GM12878 (cell line): ENCODE measurements at regions not wholly inside any gene's neighbourhood (a gene's known extent, or its start where the extent isn't known, plus 50 kb on each side); places are given as distances from the start of the nearest gene placed in this dataset.

Source experiments
- CTCF ChIP-seq, 3 experiments: IDR thresholded peaks in 2 of 3; conservative IDR thresholded peaks in 1 of 3; 2 replicates each; pipeline ENCODE4 v1.5.1; 2011; ENCODE audit warnings: low read depth in 3 of 3, low read length in 3 of 3, mild to moderate bottlenecking in 3 of 3, control low read depth in 2 of 3, moderate library complexity in 2 of 3, inconsistent platforms in 1 of 3, mixed read lengths in 1 of 3; ENCODE audit not compliant: control insufficient read depth in 2 of 3, insufficient read depth in 1 of 3; ENCODE audit errors: extremely low read depth in 1 of 3
- ETV6 ChIP-seq, 2 experiments: fragments of 450-650 bp in 1 of 2; IDR thresholded peaks in 1 of 2; conservative IDR thresholded peaks in 1 of 2; 2 replicates each; pipeline ENCODE4 v1.6.1; 2014; ENCODE audit warnings: antibody characterized with exemption in 1 of 2, borderline replicate concordance in 1 of 2, low read depth in 1 of 2, mild to moderate bottlenecking in 1 of 2, moderate library complexity in 1 of 2
- FOS ChIP-seq: IDR thresholded peaks from 3 replicates; pipeline ENCODE4 v1.6.1; 2011; ENCODE audit warnings: borderline replicate concordance; ENCODE audit not compliant: insufficient read length; ENCODE audit errors: extremely low read depth
- HCFC1 ChIP-seq: fragments of 150-350 bp; IDR thresholded peaks from 2 replicates; pipeline ENCODE4 v1.6.1; 2014; ENCODE audit warnings: low read length
- MYC ChIP-seq: IDR thresholded peaks from 2 replicates; pipeline ENCODE4 v1.6.1; 2011; ENCODE audit warnings: mild to moderate bottlenecking, low read length, moderate library complexity, inconsistent platforms; ENCODE audit not compliant: insufficient read depth, insufficient replicate concordance, insufficient read length, severe bottlenecking
- NRF1 ChIP-seq: conservative IDR thresholded peaks from 2 replicates; pipeline ENCODE4 v1.6.1; 2011; ENCODE audit warnings: mild to moderate bottlenecking, low read depth, low read length, improper control_type of control experiment
- POLR2A ChIP-seq: IDR thresholded peaks from 2 replicates; pipeline ENCODE4 v1.6.1; 2011; ENCODE audit warnings: low read depth, mild to moderate bottlenecking, low read length
- SP1 ChIP-seq: IDR thresholded peaks from one replicate; pipeline ENCODE4 v1.6.1; 2011; ENCODE audit warnings: low read depth, low read length
- YBX1 ChIP-seq: fragments of 450-650 bp; IDR thresholded peaks from 2 replicates; pipeline ENCODE4 v1.6.1; 2016; ENCODE audit warnings: antibody characterized with exemption
- ZBTB4 ChIP-seq: fragments of 450-650 bp; formaldehyde crosslinking; IDR thresholded peaks from 2 replicates; pipeline ENCODE4 v1.4.0; 2022; ENCODE audit warnings: mild to moderate bottlenecking, moderate library complexity

GRCh38 chr20:19882446-19882845 is 124.4 kb downstream of the RIN2 start:
- no peak for TF ChIP-seq MYC
- TF ChIP-seq FOS, result no peak
- no peak for TF ChIP-seq NRF1
- no peak for TF ChIP-seq POLR2A
- TF ChIP-seq ETV6 (conservative IDR thresholded peaks at IDR 0.05 in 1 of 2, IDR thresholded peaks at IDR 0.05 in 1 of 2; ENCODE audit: borderline replicate concordance in 1 of 2, low read depth in 1 of 2), result no peak
- TF ChIP-seq CTCF (IDR thresholded peaks at IDR 0.05 in 2 of 3, conservative IDR thresholded peaks at IDR 0.05 in 1 of 3; ENCODE audit: control insufficient read depth in 2 of 3, extremely low read depth in 1 of 3, insufficient read depth in 1 of 3, low read depth in 3 of 3, low read length in 3 of 3), result no peak
- no peak for TF ChIP-seq ZBTB4 (CRISPR knock-in tag)
- no peak for TF ChIP-seq SP1
- no peak for TF ChIP-seq YBX1
- TF ChIP-seq HCFC1, result no peak
